K562 (cell line): ENCODE measurements at regions not wholly inside any gene's neighbourhood (a gene's known extent, or its start where the extent isn't known, plus 50 kb on each side); places are given as distances from the start of the nearest gene placed in this dataset.

Source experiments
- POLR2A ChIP-seq: fragments of 450-650 bp; conservative IDR thresholded peaks from 2 replicates; pipeline ENCODE4 v1.6.1; 2016
- SREBF1 ChIP-seq: fragments of 150-350 bp; IDR thresholded peaks from 2 replicates; pipeline ENCODE4 v1.6.1; 2014; ENCODE audit warnings: antibody characterized with exemption, low read depth, low read length, borderline replicate concordance
- TAF1 ChIP-seq: IDR thresholded peaks from 2 replicates; pipeline ENCODE4 v1.6.1; 2011; ENCODE audit warnings: mild to moderate bottlenecking, low read length, moderate library complexity; ENCODE audit not compliant: insufficient read depth, control insufficient read depth, severe bottlenecking; ENCODE audit errors: extremely low read depth
- ZNF274 ChIP-seq: IDR thresholded peaks from 2 replicates; pipeline ENCODE4 v1.6.1; 2011; ENCODE audit warnings: low read depth, mild to moderate bottlenecking, low read length, moderate library complexity, borderline replicate concordance

- TF ChIP-seq POLR2A (no peak), TAF1 (no peak), SREBF1 (no peak), ZNF274 (no peak)
Measured at GRCh38 chr7:69177941-69178494, 420.3 kb upstream of the AUTS2 start.
